ENCODE measurements at regions not wholly inside any gene's neighbourhood (a gene's known extent, or its start where the extent isn't known, plus 50 kb on each side); places are given as distances from the start of the nearest gene placed in this dataset.

DNA sequence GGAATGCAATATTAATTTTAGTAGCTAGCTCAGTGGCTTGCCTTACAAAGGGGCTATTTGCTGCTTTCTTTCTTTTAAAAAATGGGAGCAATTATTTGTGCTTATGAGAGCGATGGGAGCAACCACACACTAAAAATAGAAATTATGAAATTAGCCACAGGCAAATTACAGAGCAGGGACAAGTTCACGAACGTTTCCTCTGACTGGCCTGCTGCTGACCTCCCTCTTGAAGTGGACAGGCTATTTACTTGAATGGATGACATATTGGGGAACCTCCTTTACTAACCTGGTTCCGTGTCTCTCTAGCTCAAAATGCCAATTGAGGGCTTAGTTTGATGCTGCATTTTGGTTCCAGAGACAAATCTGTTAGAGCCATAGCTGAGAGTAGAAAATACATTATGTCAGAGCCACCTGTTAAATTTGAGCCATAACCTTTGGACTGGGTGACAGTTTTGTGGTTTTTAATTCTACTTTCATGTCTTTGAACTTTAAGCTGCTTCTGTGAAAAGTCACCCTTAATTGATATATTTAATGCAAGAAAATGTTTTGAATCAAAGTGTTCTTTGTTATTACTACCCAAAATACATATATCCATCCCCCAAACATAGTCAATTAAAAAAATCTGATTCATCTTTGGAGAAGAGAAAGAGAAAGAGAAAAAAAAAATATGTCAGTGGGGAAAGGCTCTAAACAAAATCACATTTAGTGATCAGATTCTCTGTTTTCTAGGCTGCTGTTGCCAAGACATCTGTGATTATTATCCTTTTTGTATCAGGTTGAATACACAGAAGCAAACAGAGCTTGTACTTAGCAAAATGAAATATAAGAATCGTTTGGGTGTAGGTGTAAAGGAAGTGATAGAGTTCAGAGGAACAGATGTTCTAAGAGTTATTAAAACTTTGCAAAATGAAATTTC, 351.9 kb downstream of the ADGRL2 start:
- no peak for ATAC-seq (ENCODE audit: low read depth)
- TF ChIP-seq, protein P1, sequence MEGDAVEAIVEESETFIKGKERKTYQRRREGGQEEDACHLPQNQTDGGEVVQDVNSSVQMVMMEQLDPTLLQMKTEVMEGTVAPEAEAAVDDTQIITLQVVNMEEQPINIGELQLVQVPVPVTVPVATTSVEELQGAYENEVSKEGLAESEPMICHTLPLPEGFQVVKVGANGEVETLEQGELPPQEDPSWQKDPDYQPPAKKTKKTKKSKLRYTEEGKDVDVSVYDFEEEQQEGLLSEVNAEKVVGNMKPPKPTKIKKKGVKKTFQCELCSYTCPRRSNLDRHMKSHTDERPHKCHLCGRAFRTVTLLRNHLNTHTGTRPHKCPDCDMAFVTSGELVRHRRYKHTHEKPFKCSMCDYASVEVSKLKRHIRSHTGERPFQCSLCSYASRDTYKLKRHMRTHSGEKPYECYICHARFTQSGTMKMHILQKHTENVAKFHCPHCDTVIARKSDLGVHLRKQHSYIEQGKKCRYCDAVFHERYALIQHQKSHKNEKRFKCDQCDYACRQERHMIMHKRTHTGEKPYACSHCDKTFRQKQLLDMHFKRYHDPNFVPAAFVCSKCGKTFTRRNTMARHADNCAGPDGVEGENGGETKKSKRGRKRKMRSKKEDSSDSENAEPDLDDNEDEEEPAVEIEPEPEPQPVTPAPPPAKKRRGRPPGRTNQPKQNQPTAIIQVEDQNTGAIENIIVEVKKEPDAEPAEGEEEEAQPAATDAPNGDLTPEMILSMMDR (IDR thresholded peaks at IDR 0.05; ENCODE audit: poor library complexity, severe bottlenecking): no peak
- Histone ChIP-seq H3K4me3 (ENCODE audit: severe bottlenecking) (no peak overlapping the region), H3K36me3 (ENCODE audit: low read depth) (no peaks in the 10 kb centered on the region), H3K4me1 (ENCODE audit: insufficient read depth, poor library complexity, severe bottlenecking) (no peaks in the 10 kb centered on the region), H3K27ac (ENCODE audit: poor library complexity, severe bottlenecking) (no peak overlapping the region), H3K9me3 (ENCODE audit: severe bottlenecking) (no peaks in the 10 kb centered on the region), H3K27me3 (ENCODE audit: insufficient read depth, poor library complexity, severe bottlenecking) (no peaks in the 10 kb centered on the region)
- no peak for DNase-seq (ENCODE audit: low spot score)

DNA sequence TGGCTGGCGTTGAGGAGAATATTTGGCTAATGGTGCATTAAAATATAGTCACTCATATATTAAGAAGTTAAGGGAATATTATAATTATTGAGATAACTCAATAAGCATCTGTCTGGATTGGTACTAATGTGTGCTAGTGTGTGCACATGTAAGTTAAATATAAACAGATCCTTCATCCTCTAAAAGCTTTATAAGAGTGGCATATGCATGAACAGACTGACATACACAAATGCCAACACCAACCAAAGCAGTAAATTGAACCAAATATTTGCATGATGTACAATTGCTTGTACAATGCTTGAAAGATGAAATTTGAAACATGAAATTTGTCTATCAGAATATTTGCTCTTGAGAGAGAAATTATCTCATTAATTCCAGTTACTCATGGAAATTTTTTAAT, 344.9 kb downstream of the ADGRL2 start:
- no peak overlapping the region for H3K4me3 ChIP-seq (ENCODE audit: severe bottlenecking)
- H3K27me3 ChIP-seq (ENCODE audit: insufficient read depth, poor library complexity, severe bottlenecking): no peaks in the 10 kb centered on the region
- H3K36me3 ChIP-seq (ENCODE audit: low read depth): no peaks in the 10 kb centered on the region
- ATAC-seq (ENCODE audit: low read depth): no peak
- H3K4me1 ChIP-seq (ENCODE audit: insufficient read depth, poor library complexity, severe bottlenecking): no peaks in the 10 kb centered on the region
- no peak for DNase-seq (ENCODE audit: low spot score)
- TF ChIP-seq, protein P1 (IDR thresholded peaks at IDR 0.05; ENCODE audit: poor library complexity, severe bottlenecking): no peak
- no peak overlapping the region for H3K27ac ChIP-seq (ENCODE audit: poor library complexity, severe bottlenecking)
- H3K9me3 ChIP-seq (ENCODE audit: severe bottlenecking): no peaks in the 10 kb centered on the region

DNA sequence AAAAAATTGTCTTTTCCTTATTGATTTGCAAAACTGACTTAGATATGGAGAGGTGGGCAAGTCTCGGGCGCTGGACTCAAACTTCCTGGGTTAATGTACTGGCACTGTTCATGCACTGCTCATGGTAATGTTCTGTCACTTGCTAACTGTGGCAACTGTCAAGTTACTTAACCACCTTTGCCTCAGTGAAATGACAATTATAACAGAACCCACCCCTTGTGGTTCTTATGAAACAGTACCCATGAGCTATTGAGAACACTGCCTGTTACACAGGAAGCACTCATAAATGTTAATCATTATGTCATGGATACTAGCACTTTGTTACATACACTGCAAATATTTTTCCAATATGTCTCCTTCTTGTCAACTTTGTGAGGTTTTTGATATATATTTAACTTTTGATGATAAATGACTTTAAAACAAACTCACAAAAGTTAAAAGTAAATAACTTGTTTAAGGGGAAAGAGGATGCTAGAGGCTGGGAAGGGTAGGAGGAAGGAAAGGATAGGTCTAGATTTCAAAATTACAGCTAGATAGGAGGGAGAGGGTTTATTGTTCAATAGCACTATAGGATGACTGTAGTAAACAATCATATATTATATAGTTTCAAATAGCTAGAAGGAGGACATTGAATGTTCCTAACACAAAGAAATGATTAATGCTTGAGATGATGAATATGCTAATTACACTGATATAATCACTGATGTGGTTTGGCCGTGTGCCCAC, 342.5 kb downstream of the ADGRL2 start:
- no peak overlapping the region for H3K27ac ChIP-seq (ENCODE audit: poor library complexity, severe bottlenecking)
- no peaks in the 10 kb centered on the region for H3K27me3 ChIP-seq (ENCODE audit: insufficient read depth, poor library complexity, severe bottlenecking)
- no peak overlapping the region for H3K4me3 ChIP-seq (ENCODE audit: severe bottlenecking)
- no peaks in the 10 kb centered on the region for H3K36me3 ChIP-seq (ENCODE audit: low read depth)
- no peaks in the 10 kb centered on the region for H3K9me3 ChIP-seq (ENCODE audit: severe bottlenecking)
- ATAC-seq (ENCODE audit: low read depth) (no peak), DNase-seq (ENCODE audit: low spot score) (no peak)
- TF ChIP-seq, protein P1 (IDR thresholded peaks at IDR 0.05; ENCODE audit: poor library complexity, severe bottlenecking): no peak
- H3K4me1 ChIP-seq (ENCODE audit: insufficient read depth, poor library complexity, severe bottlenecking): no peaks in the 10 kb centered on the region

DNA sequence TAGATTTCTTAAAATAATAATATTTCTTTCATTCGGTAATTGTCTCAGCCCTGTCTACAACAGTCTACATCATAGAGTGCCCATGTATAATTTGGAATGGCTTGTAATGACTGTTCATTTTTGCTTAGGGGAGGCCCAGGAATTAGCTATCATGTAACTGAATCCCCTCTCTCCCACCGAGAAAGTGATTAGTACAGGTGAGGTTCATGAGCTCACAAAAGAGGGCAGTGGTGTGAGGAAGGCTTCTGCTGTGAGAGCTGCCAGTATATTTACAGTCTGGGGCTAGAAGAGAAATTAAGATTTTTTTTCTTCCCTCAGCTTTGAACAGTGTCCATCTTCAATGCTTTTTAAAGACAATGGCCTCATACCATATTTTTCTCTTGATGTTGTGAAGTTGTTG, 340.7 kb downstream of the ADGRL2 start:
- TF ChIP-seq, protein P1 (IDR thresholded peaks at IDR 0.05; ENCODE audit: poor library complexity, severe bottlenecking): no peak
- ATAC-seq (ENCODE audit: low read depth): no peak
- no peak overlapping the region for H3K4me3 ChIP-seq (ENCODE audit: severe bottlenecking)
- no peaks in the 10 kb centered on the region for H3K27me3 ChIP-seq (ENCODE audit: insufficient read depth, poor library complexity, severe bottlenecking)
- DNase-seq (ENCODE audit: low spot score): no peak
- H3K36me3 ChIP-seq (ENCODE audit: low read depth): no peaks in the 10 kb centered on the region
- H3K9me3 ChIP-seq (ENCODE audit: severe bottlenecking): no peaks in the 10 kb centered on the region
- H3K27ac ChIP-seq (ENCODE audit: poor library complexity, severe bottlenecking): no peak overlapping the region
- H3K4me1 ChIP-seq (ENCODE audit: insufficient read depth, poor library complexity, severe bottlenecking): no peaks in the 10 kb centered on the region
